Myocyte (in vitro differentiated cells): ENCODE measurements at regions not wholly inside any gene's neighbourhood (a gene's known extent, or its start where the extent isn't known, plus 50 kb on each side); places are given as distances from the start of the nearest gene placed in this dataset.
A peak's percentile ranks its signal among the peaks of the same experiment; 100 is the strongest.

ENCODE experiments used
- DNase-seq: peaks from one replicate; pipeline ENCODE4 v3.0.0-alpha.2; 2012; ENCODE audit warnings: low read depth

- no peak for DNase-seq
Observed at GRCh38 chr2:11989354-11989703, 242.9 kb downstream of the LPIN1 start.

- no peak for DNase-seq
Observed at GRCh38 chr2:11990576-11990975, 244.1 kb downstream of the LPIN1 start.

- DNase-seq: no peak
Observed at GRCh38 chr2:11993749-11994148, 247.3 kb downstream of the LPIN1 start.

GRCh38 chr2:11995456-11995855, 249.0 kb downstream of the LPIN1 start:
- DNase-seq: no peak

- no peak for DNase-seq
Observed at GRCh38 chr2:11996618-11997017, 250.2 kb downstream of the LPIN1 start.

GRCh38 chr2:11997142-11997541, 250.7 kb downstream of the LPIN1 start:
- no peak for DNase-seq

- peak; percentile 64 for DNase-seq
Observed at GRCh38 chr2:11998218-11998617, 251.8 kb downstream of the LPIN1 start.

- peak; percentile 48 for DNase-seq
Observed at GRCh38 chr2:11998626-11999378, 252.4 kb downstream of the LPIN1 start.

- no peak for DNase-seq
Observed at GRCh38 chr2:12001621-12002020, 255.2 kb downstream of the LPIN1 start.

GRCh38 chr2:12002215-12002614, 255.8 kb downstream of the LPIN1 start:
- DNase-seq: no peak

GRCh38 chr2:12004713-12005112, 258.3 kb downstream of the LPIN1 start:
- DNase-seq: no peak

- DNase-seq: peak; percentile 87
Observed at GRCh38 chr2:12005886-12006681, 259.7 kb downstream of the LPIN1 start.

GRCh38 chr2:12006850-12007249, 260.4 kb downstream of the LPIN1 start:
- DNase-seq: no peak

- no peak for DNase-seq
Observed at GRCh38 chr2:12007282-12007681, 260.9 kb downstream of the LPIN1 start.

GRCh38 chr2:12008425-12009061, 262.1 kb downstream of the LPIN1 start:
- DNase-seq: peak; percentile 53

- DNase-seq: peak; percentile 40
Observed at GRCh38 chr2:12009323-12009905, 263.0 kb downstream of the LPIN1 start.

- no peak for DNase-seq
Observed at GRCh38 chr2:12010059-12010458, 263.6 kb downstream of the LPIN1 start.

- DNase-seq: no peak
Observed at GRCh38 chr2:12010779-12011178, 264.3 kb downstream of the LPIN1 start.

GRCh38 chr2:12014088-12014960, 267.9 kb downstream of the LPIN1 start:
- peak; percentile 98 for DNase-seq

- DNase-seq: no peak
Observed at GRCh38 chr2:12017499-12018157, 271.2 kb downstream of the LPIN1 start.
